ENCODE measurements at regions not wholly inside any gene's neighbourhood (a gene's known extent, or its start where the extent isn't known, plus 50 kb on each side); places are given as distances from the start of the nearest gene placed in this dataset.
A peak's percentile ranks its signal among the peaks of the same experiment; 100 is the strongest.

GRCh38 chr2:223415071-223415470, 187.1 kb downstream of the SCG2 start:
- no peak overlapping the region for H3K4me3 ChIP-seq
- TF ChIP-seq POLR2A (IDR thresholded peaks at IDR 0.05), result no peak
- TF ChIP-seq CTCF (IDR thresholded peaks at IDR 0.05), result no peak
- TF ChIP-seq POLR2AphosphoS5 (IDR thresholded peaks at IDR 0.05), result no peak
- H3K36me3 ChIP-seq, result no peaks in the 10 kb centered on the region
- H3K27me3 ChIP-seq (replicated peaks; ENCODE audit: insufficient read depth), result no peaks in the 10 kb centered on the region
- no peaks in the 10 kb centered on the region for H3K9me3 ChIP-seq
- H3K4me1 ChIP-seq (replicated peaks), result no peaks in the 10 kb centered on the region
- 92% methylated on average over 1 of the region's 1 CpG for WGBS
- intact Hi-C loops (cut with DNase I), result no loop called here
- no peak overlapping the region for H3K27ac ChIP-seq
- DNase-seq (ENCODE audit: low spot score), result no peak

- H3K36me3 ChIP-seq, result no peaks in the 10 kb centered on the region
- TF ChIP-seq CTCF (IDR thresholded peaks at IDR 0.05) (no peak), POLR2AphosphoS5 (IDR thresholded peaks at IDR 0.05) (no peak), POLR2A (IDR thresholded peaks at IDR 0.05) (no peak)
- H3K27me3 ChIP-seq (replicated peaks; ENCODE audit: insufficient read depth), result no peaks in the 10 kb centered on the region
- H3K27ac ChIP-seq, result no peak overlapping the region
- H3K4me3 ChIP-seq, result no peak overlapping the region
- H3K4me1 ChIP-seq (replicated peaks), result no peaks in the 10 kb centered on the region
- WGBS, result 71% methylated on average over 8 of the region's 8 CpGs
- H3K9me3 ChIP-seq, result no peaks in the 10 kb centered on the region
- intact Hi-C loops (cut with DNase I), result no loop called here
- DNase-seq (ENCODE audit: low spot score), result no peak
Observed at GRCh38 chr2:223416815-223417610, 185.1 kb downstream of the SCG2 start.

- Histone ChIP-seq H3K27ac (no peak overlapping the region), H3K36me3 (no peaks in the 10 kb centered on the region), H3K4me3 (no peak overlapping the region), H3K9me3 (no peaks in the 10 kb centered on the region), H3K4me1 (replicated peaks) (no peaks in the 10 kb centered on the region), H3K27me3 (replicated peaks; ENCODE audit: insufficient read depth) (no peaks in the 10 kb centered on the region)
- intact Hi-C loops (cut with DNase I), result no loop called here
- DNase-seq (ENCODE audit: low spot score), result peak; percentile 42
- WGBS, result 21% methylated on average over 6 of the region's 6 CpGs
- no peak for TF ChIP-seq POLR2A (IDR thresholded peaks at IDR 0.05)
- TF ChIP-seq CTCF (IDR thresholded peaks at IDR 0.05), result no peak
- TF ChIP-seq POLR2AphosphoS5 (IDR thresholded peaks at IDR 0.05), result peak; percentile 61
Observed at GRCh38 chr2:223418131-223418530, 184.0 kb downstream of the SCG2 start.

- no peak for TF ChIP-seq POLR2A (IDR thresholded peaks at IDR 0.05)
- no peak for TF ChIP-seq CTCF (IDR thresholded peaks at IDR 0.05)
- no peak for TF ChIP-seq POLR2AphosphoS5 (IDR thresholded peaks at IDR 0.05)
- Histone ChIP-seq H3K4me3 (no peak overlapping the region), H3K4me1 (replicated peaks) (no peaks in the 10 kb centered on the region), H3K27me3 (replicated peaks; ENCODE audit: insufficient read depth) (no peaks in the 10 kb centered on the region), H3K27ac (no peak overlapping the region), H3K9me3 (no peaks in the 10 kb centered on the region), H3K36me3 (no peaks in the 10 kb centered on the region)
- DNase-seq (ENCODE audit: low spot score), result no peak
- intact Hi-C loops (cut with DNase I), result no loop called here
- 24% methylated on average over 1 of the region's 1 CpG for WGBS
Observed at GRCh38 chr2:223418604-223419199, 183.5 kb downstream of the SCG2 start.

- no peak overlapping the region for H3K27ac ChIP-seq
- WGBS, result 95% methylated on average over 1 of the region's 1 CpG
- H3K4me3 ChIP-seq, result no peak overlapping the region
- H3K36me3 ChIP-seq, result no peaks in the 10 kb centered on the region
- no peaks in the 10 kb centered on the region for H3K27me3 ChIP-seq (replicated peaks; ENCODE audit: insufficient read depth)
- TF ChIP-seq POLR2AphosphoS5 (IDR thresholded peaks at IDR 0.05) (no peak), CTCF (IDR thresholded peaks at IDR 0.05) (no peak), POLR2A (IDR thresholded peaks at IDR 0.05) (no peak)
- H3K4me1 ChIP-seq (replicated peaks), result no peaks in the 10 kb centered on the region
- H3K9me3 ChIP-seq, result no peaks in the 10 kb centered on the region
- DNase-seq (ENCODE audit: low spot score), result no peak
- intact Hi-C loops (cut with DNase I), result no loop called here
Observed at GRCh38 chr2:223420048-223420447, 182.1 kb downstream of the SCG2 start.
